Panc1 (cell line): ENCODE measurements at regions not wholly inside any gene's neighbourhood (a gene's known extent, or its start where the extent isn't known, plus 50 kb on each side); places are given as distances from the start of the nearest gene placed in this dataset.

ENCODE experiments used
- ATAC-seq: fragments of 200-7000 bp; cut with Tn5 transposase; 2 replicates; pipeline ENCODE4 v1.9.1; 2020; ENCODE audit warnings: mild to moderate bottlenecking, moderate library complexity
- BruUV-seq: library from RNA; stranded (reverse); fragments of 400-500 nt; replicated peaks from 2 replicates; lab custom pipeline; 2021; lab: Mats Ljungman, UMichigan
- CTCF ChIA-PET: fragments of 300-600 bp; sonication (Branson Sonifier 250); formaldehyde crosslinking; loops from one replicate; lab custom pipeline; 2022; ENCODE audit warnings: antibody characterized with exemption; lab: Charles Lee
- POLR2A ChIA-PET: fragments of 300-600 bp; sonication (Branson Sonifier 250); formaldehyde crosslinking; loops from one replicate; lab custom pipeline; 2022; ENCODE audit warnings: antibody characterized with exemption; lab: Charles Lee
- DNase-seq: peaks from one replicate; pipeline ENCODE4 v3.0.0-alpha.2; 2010; ENCODE audit warnings: low read depth, low spot score
- H3K27ac ChIP-seq: 2 replicates; pipeline ENCODE4 v1.5.1; 2011; ENCODE audit warnings: mild to moderate bottlenecking, low read length, inconsistent platforms
- H3K27me3 ChIP-seq: fragments of 200-500 bp; sonication (Bioruptor generic); 2 replicates; pipeline ENCODE4 v1.6.0; 2014; ENCODE audit warnings: low read length, inconsistent platforms; ENCODE audit not compliant: control insufficient read depth, insufficient read depth
- H3K36me3 ChIP-seq: fragments of 200-500 bp; sonication (Bioruptor generic); 2 replicates; pipeline ENCODE4 v1.5.1; 2014; ENCODE audit warnings: inconsistent platforms, mild to moderate bottlenecking, low read length, moderate library complexity; ENCODE audit not compliant: control insufficient read depth, insufficient read depth
- H3K4me1 ChIP-seq: 2 replicates; pipeline ENCODE4 v1.5.1; 2011; ENCODE audit warnings: inconsistent platforms, mild to moderate bottlenecking, low read length, moderate library complexity; ENCODE audit not compliant: control insufficient read depth, insufficient read depth
- H3K4me3 ChIP-seq, 2 experiments: 2 replicates each; pipeline ENCODE4 v1.5.1; 2011 to 2012; ENCODE audit warnings: low read depth in 2 of 2, low read length in 2 of 2, mild to moderate bottlenecking in 2 of 2, inconsistent platforms in 1 of 2, moderate library complexity in 1 of 2
- H3K9me3 ChIP-seq: fragments of 200-500 bp; sonication (Bioruptor generic); 2 replicates; pipeline ENCODE4 v1.5.1; 2014; ENCODE audit warnings: low read depth, mild to moderate bottlenecking, inconsistent platforms, low read length, moderate library complexity; ENCODE audit not compliant: control insufficient read depth, insufficient read depth
- CTCF ChIP-seq: fragments of 450-650 bp; IDR thresholded peaks from 2 replicates; pipeline ENCODE4 v1.5.1; 2017; ENCODE audit warnings: mild to moderate bottlenecking
- POLR2AphosphoS5 ChIP-seq: IDR thresholded peaks from 2 replicates; pipeline ENCODE4 v1.6.1; 2012; ENCODE audit warnings: mild to moderate bottlenecking, low read depth, low read length, moderate library complexity
- SIN3A ChIP-seq: IDR thresholded peaks from 2 replicates; pipeline ENCODE4 v1.6.1; 2012; ENCODE audit warnings: low read depth, mild to moderate bottlenecking, low read length, moderate library complexity, borderline replicate concordance; ENCODE audit not compliant: insufficient read depth
- TCF7L2 ChIP-seq: IDR thresholded peaks from 2 replicates; pipeline ENCODE4 v1.6.1; 2011; ENCODE audit warnings: mild to moderate bottlenecking, low read depth, low read length, inconsistent platforms
- in situ Hi-C: cut with HindIII; loops from 2 replicates; pipeline ENCODE4 v1.10.0; 2016; ENCODE audit warnings: low sequenced_read_pairs, low pct_unique_long_range_greater_than_20kb
- intact Hi-C: fragments of 100-400 bp; cut with micrococcal nuclease; formaldehyde crosslinking; loops from one replicate; pipeline ENCODE4 v1.10.0; 2022; ENCODE audit not compliant: unreplicated experiment
- TF ChIP-seq, protein P1 (sequence below), 2 experiments: IDR thresholded peaks; 2 replicates each; pipeline ENCODE4 v1.6.1; 2011 to 2012; ENCODE audit warnings: low read depth in 2 of 2, control low read depth in 1 of 2, low read length in 1 of 2, mild to moderate bottlenecking in 1 of 2, moderate library complexity in 1 of 2; ENCODE audit not compliant: insufficient read depth in 1 of 2

- no TSS peak for BruUV-seq
- Histone ChIP-seq H3K4me3 (peak overlapping the region; percentile 77 to 82), H3K27me3 (no peaks in the 10 kb centered on the region), H3K9me3 (no peaks in the 10 kb centered on the region), H3K36me3 (peaks cover 21% of the 10 kb centered on the region; the same call in 1 of the 2 replicates), H3K4me1 (peaks cover 72% of the 10 kb centered on the region), H3K27ac (peak overlapping the region; percentile 100)
- intact Hi-C loops: no loop called here
- in situ Hi-C loops: no loop called here
- CTCF ChIA-PET: no interaction called here
- POLR2A ChIA-PET: interaction anchor here (0.9 to 1.0 kb wide), 2 partner anchors 9 to 11 kb away, joined by 3 read pairs; no protein-coding TSS in a partner anchor
- no peak for TF ChIP-seq CTCF
- TF ChIP-seq, protein P1, sequence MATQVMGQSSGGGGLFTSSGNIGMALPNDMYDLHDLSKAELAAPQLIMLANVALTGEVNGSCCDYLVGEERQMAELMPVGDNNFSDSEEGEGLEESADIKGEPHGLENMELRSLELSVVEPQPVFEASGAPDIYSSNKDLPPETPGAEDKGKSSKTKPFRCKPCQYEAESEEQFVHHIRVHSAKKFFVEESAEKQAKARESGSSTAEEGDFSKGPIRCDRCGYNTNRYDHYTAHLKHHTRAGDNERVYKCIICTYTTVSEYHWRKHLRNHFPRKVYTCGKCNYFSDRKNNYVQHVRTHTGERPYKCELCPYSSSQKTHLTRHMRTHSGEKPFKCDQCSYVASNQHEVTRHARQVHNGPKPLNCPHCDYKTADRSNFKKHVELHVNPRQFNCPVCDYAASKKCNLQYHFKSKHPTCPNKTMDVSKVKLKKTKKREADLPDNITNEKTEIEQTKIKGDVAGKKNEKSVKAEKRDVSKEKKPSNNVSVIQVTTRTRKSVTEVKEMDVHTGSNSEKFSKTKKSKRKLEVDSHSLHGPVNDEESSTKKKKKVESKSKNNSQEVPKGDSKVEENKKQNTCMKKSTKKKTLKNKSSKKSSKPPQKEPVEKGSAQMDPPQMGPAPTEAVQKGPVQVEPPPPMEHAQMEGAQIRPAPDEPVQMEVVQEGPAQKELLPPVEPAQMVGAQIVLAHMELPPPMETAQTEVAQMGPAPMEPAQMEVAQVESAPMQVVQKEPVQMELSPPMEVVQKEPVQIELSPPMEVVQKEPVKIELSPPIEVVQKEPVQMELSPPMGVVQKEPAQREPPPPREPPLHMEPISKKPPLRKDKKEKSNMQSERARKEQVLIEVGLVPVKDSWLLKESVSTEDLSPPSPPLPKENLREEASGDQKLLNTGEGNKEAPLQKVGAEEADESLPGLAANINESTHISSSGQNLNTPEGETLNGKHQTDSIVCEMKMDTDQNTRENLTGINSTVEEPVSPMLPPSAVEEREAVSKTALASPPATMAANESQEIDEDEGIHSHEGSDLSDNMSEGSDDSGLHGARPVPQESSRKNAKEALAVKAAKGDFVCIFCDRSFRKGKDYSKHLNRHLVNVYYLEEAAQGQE (IDR thresholded peaks at IDR 0.05; ENCODE audit: insufficient read depth in 1 of 2, low read depth in 2 of 2, low read length in 1 of 2): no peak
- TF ChIP-seq TCF7L2: no peak
- TF ChIP-seq SIN3A: no peak
- TF ChIP-seq POLR2AphosphoS5: no peak; the same call in 1 of the 2 replicates
- DNase-seq: peak; percentile 92
- no peak for ATAC-seq
Observed at GRCh38 chr7:130908345-130909160, 174.5 kb upstream of the KLF14 start.

DNA sequence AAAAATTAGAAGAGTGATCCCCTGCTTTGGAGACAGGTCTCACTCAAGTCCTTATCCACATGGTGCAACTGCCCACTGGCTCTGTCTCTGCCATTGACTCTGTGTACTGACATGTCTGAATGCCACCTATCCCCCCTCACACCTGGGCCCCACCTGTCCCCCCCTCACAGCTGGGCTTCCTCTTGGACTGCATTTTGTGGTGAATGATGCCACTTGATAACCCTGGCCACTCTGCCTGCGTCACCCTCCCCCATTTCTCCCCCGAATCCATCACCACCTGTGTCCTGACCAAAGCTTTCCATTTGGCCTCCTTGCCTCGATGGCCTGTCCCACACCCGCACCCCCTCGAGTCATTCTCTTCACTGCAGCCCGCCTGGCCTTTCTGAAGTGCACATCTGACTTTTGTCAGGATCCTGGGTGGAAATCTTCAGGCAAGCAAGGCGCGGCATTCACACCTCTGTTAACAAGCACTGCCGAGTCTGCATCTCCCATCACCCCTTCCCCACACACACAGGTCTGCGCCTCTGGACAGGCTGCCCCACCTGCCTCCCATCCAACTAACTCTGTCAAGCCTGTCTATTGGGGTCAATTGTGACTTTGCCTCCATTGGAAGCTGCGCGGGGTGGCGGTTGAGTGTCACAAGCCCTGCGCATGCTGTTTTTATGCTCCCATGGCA lies 175.3 kb upstream of the KLF14 start:
- H3K4me1 ChIP-seq: peaks cover 72% of the 10 kb centered on the region
- POLR2A ChIA-PET: interaction anchor here (0.9 to 1.0 kb wide), 2 partner anchors 9 to 12 kb away, joined by 3 read pairs; no protein-coding TSS in a partner anchor

More for the DNA sequence above, 175.3 kb upstream of the KLF14 start:
- no TSS peak for BruUV-seq
- TF ChIP-seq POLR2AphosphoS5: peak; percentile 75
- 0 out of 2 replicates have a peak, but pooled peaks have one; percentile 49 for TF ChIP-seq SIN3A
- TF ChIP-seq, protein P1 (IDR thresholded peaks at IDR 0.05; ENCODE audit: insufficient read depth in 1 of 2, low read depth in 2 of 2, low read length in 1 of 2): no peak
- 0 out of 2 replicates have a peak, but pooled peaks have one; percentile 37 for TF ChIP-seq TCF7L2
- intact Hi-C loops (no loop called here), in situ Hi-C loops (no loop called here)
- Histone ChIP-seq H3K9me3 (no peaks in the 10 kb centered on the region), H3K27me3 (no peaks in the 10 kb centered on the region), H3K27ac (peak overlapping the region; percentile 100), H3K4me3 (peak overlapping the region; percentile 77 to 82), H3K36me3 (peaks cover 14% of the 10 kb centered on the region; the same call in 1 of the 2 replicates)
- CTCF ChIA-PET: no interaction called here
- ATAC-seq: peak; percentile 5; the same call in 1 of the 2 replicates
- DNase-seq: no peak
